GM18502 (cell line): ENCODE measurements at regions not wholly inside any gene's neighbourhood (a gene's known extent, or its start where the extent isn't known, plus 50 kb on each side); places are given as distances from the start of the nearest gene placed in this dataset.
"Not testable (repeated sequence)": the region's sequence is repeated elsewhere in the genome, so short reads cannot be mapped to it uniquely, and the experiment has no call there.

ENCODE experiments used
- ATAC-seq: cut with Tn5 transposase; IDR thresholded peaks from one replicate; pipeline ENCODE4 v1.9.1; 2021; ENCODE audit warnings: mild to moderate bottlenecking; ENCODE audit not compliant: unreplicated experiment, poor library complexity

DNA sequence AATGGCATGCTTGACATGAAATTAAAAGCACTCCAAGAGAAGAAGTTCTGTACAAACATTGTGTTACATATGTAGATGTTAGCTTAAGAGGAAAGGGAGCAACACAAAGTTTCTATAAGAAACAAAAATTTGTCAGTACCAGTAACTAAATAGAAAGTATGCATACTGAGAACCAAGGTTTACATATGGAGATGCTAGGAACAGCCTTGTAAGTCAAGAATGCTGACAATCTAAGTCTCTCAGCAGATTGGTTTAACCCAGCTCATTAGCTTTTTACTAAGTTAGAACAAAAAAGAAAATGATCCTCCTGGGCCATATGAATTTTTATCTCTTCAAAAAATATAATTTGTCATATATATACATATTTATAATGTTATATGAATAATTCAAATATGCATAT, 2022.1 kb upstream of the ACO1 start:
- ATAC-seq = no peak

DNA sequence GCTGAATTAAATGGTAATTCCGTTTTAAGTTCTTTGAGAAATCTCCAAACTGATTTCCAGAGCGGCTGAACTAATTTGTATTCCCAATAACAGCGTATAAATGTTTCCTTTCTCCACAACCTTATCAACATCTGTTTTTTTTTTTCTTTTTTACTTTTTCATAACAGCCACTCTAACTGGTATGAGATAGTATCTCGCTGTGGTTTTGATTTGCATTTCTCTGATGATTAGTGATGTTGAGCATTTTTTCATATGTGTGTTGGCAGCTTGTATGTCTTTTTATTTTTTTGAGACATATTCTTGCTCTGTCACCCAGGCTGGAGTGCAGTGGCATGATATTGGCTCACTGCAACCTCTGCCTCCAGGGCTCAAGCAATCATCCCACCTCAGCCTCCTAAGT, 2018.3 kb upstream of the ACO1 start:
- not testable (repeated sequence) for ATAC-seq

- no peak for ATAC-seq
These were observed 2002.2 kb upstream of the ACO1 start for GRCh38 chr9:30382271-30382670.

DNA sequence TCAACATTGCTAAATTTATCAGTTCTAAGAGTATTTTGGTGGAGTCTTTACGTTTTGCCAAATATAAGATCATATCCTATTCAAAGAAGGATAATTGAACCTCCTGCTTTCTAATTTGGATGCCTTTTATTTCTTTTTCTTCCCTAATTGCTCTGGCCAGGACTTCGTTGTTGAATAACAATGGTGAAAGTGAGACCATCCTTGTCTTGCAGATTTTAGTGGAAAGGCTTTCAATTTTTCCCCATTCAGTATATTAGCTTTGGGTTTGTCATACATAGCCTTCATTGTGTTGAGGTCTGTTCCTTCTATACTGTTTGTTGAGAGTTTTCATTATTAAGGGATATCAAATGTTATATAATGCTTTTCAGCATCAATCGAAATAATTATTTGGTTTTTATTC, 1974.2 kb upstream of the ACO1 start:
- no peak for ATAC-seq

DNA sequence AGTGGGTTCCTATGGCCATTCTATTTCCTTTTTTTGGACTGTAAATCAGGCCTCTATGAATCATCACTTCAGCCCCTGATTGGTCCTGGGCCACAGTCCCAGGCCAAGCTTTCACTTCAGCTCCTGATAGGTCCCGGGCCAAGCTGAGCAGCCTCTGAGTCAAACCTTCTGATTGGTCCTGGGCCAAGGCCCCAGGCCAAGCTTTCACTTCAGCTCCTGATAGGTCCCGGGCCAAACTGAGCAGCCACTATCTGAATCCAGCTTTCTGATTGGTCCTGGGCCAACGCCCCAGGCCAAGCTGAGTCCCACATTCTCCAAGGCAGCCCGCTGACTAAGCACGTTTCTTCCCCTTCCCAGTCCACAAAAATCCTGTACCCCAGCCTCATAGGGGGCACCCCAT, 1972.9 kb upstream of the ACO1 start:
- no peak for ATAC-seq

DNA sequence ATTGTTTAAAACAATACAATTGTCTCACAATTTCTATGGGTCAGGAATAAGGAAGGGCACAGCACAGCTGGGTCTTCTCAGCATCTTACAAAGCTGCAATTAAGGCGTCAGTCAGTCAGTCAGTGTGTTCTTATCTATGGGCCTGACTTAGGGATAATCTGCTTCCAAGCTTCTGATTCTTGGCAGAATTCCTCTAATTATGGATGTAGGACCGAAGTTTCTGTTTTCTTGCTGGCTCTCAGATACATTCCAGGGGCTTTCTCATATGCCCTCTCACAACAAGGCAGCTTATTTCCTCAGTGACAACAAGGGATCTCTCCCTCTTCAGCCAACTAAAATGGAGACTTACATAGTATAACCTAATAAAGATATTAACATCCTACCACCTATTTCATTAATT, 1925.3 kb upstream of the ACO1 start:
- ATAC-seq = no peak

DNA sequence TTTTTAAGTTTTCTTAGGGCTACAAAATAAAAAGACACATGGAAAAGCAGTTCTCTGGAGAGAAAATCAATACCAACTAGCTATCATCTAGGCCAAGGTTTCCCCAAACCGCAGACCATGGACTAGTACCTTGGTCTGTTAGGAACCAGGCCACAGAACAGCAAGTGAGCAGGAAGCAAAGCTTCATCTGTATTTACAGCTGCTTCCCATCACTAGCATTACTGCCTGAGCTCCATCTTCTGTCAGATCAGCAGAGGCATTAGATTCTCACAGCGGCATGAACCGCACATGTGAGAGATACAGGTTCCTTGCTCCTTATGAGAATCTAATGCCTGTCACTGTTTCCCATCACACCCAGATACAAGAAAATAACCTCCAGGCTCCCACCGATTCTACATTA, 1907.6 kb upstream of the ACO1 start:
- ATAC-seq = no peak

DNA sequence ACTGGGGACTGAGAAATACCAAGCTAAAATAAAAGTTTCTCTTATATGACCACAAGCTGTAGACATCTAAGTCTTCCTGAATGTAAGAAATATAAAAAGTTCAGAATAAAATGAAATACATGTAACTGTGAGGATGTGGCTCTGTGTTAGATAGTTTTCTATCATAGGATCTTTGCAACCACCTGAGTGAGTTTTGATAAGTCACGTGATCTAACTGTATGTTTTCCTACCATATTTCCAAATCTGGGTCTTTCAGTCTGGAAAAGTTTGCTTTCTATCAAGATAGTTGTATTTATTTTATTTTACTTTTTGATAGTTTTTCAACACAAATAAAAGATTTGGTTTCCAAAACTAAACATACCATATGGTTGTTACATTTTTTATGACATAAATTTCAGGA, 1905.8 kb upstream of the ACO1 start:
- no peak for ATAC-seq

- ATAC-seq = no peak
These were observed 1901.9 kb upstream of the ACO1 start for GRCh38 chr9:30482499-30482898.

DNA sequence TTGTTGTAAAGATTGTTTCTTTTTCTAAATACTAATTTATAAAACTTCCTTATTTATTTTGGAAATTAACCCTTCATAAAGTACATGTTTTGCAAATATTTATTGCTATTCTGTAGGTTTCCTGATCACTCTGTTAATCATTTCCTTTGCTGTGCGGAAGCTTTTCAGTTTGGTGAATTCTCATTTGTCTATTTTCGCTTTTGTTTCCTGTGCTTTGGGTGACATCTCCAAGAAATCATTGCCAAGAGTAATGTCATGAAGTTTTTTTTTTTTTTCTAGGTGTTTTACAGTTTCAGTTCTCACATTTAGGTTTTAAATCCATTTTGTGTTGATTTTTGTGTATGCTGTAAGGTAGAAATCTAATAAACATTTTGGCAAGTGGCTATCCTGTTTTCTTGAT, 1899.8 kb upstream of the ACO1 start:
- ATAC-seq = no peak

DNA sequence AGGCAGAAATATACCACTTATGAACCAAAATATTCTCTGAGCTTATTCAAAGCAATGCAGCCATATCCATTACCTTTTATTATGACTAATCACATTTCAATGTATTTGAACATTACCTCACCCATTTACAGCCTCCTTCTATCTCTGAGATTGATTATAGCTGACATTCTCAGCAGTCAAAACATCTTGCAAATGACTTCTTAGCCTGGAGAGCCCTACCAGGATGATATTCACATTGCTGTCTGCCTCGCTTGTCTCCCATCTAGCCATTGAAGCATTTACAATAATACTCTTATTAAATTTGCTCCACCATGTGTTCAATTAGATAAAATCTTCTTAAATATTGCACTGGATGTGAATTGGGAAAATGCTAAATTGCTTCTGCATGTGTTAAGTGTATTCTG, 1879.9 kb upstream of the ACO1 start:
- ATAC-seq = no peak

- no peak for ATAC-seq
These were observed 1879.1 kb upstream of the ACO1 start for GRCh38 chr9:30505311-30505710.

DNA sequence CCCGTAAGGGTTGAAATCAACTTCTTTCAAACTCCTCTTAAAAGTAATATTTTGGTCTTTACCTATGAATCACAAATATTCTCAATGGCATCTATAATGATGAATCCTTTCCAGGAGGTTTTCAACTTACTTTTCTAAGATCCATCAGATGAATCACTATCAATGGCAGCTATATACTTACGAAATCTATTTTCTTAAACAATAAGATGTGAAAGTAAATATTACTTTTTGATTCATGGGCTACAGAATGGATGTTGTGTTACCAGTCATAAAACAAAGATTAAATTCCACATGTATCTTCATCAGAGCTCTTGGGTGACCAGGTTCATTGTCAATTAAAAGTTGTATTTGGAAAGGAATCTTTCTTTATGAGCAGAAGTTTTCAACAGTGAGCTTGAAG, 1877.7 kb upstream of the ACO1 start:
- ATAC-seq = no peak

DNA sequence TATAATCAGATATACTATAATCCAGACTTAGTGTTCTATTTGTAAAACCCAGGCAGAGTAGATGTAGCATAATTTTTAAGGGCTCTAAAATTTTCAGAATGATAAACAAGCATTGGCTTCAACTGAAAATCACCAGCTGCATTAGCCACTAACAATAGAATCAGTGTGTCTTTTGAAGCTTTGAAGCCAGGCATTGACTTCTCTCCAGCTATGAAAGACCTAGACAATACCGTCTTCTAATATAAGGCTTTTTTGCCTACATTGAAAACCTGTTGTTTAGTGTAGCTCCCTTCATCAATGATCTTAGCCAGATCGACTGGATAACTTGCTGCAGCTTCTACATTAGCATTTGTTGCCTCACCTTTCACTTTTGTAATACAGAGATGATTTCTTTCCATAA, 1877.3 kb upstream of the ACO1 start:
- no peak for ATAC-seq

DNA sequence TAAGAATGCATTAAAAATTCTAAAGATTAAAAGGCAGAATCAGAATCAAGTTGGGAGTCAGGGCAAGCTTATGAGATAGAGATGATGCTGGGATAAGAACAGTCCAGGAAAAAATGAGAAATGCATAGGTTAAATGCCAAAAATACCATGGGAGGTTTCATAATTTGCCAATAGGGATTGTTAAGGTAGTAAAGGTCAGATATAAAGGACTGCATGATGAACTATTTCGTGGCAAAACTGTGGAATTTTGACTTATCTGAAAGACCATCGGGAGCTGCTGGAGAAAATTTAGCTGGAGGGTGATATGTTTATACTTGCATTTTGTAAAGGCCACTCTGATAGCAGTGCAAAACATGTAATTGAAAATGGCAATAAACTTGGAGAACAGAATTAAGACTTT, 1872.8 kb upstream of the ACO1 start:
- ATAC-seq = no peak

DNA sequence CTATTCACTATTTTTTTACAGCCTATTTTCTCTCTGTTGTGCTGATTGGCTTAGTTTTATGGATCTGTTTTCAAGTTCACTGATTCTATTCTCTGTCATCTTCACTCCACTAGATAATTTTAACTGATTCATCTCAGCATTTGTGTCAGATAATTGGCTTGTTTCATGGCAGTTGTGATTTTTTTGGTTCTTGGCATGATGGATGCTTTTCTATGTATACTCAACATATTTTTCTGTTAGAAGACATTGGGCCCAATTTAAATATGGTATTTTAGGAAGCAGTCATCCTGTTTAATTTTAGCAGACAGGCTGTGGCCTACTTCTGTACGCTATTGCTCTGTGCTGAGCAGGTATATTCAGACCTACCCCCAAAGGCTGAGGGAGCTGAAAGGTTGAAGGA, 1865.3 kb upstream of the ACO1 start:
- no peak for ATAC-seq

DNA sequence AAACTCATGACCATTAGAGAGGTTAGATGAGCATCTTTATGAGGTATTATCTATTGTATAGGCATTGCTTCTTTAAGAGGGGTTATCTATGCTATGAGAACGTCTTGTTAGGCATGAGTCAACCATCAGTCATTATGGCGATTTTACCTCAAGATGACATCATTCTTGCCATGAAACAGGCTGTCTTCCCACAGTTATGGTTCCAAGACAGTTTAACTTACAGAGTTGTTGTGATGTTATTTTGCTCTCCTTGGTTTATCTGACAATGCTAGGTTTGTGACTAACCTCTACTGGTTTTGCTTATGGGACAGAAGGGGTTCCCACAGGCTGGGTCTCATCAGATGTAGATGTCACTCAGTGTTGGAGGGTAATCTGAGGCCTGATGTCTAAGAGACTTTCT, 1864.7 kb upstream of the ACO1 start:
- ATAC-seq = no peak

DNA sequence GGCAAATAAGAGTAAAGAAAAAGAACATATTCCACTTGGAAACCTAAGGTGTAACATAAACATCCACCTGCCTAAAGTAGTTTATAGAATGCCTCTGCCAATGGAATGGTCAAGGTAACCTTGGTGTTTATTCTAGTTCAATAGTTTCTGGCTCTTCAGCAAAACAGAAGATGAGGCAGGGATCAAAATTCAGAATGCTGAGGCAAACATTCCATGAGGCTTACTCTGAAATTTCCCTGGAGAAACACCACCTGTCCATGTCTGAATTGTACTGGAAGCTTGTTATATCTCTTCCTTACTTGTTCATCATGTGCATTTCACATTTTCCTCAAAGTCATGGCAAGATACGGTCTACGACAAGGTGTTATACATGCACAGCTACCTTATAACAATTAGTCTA, 1862.4 kb upstream of the ACO1 start:
- no peak for ATAC-seq

- ATAC-seq = no peak
These were observed 1862.0 kb upstream of the ACO1 start for GRCh38 chr9:30522486-30522885.

- no peak for ATAC-seq
These were observed 1860.1 kb upstream of the ACO1 start for GRCh38 chr9:30524311-30524710.

GRCh38 chr9:30534455-30534854, 1850.0 kb upstream of the ACO1 start:
- no peak for ATAC-seq

- ATAC-seq = no peak
These were observed 1849.5 kb upstream of the ACO1 start for GRCh38 chr9:30534896-30535295.

- ATAC-seq = no peak
These were observed 1847.9 kb upstream of the ACO1 start for GRCh38 chr9:30536494-30536893.
